ENCODE measurements at regions not wholly inside any gene's neighbourhood (a gene's known extent, or its start where the extent isn't known, plus 50 kb on each side); places are given as distances from the start of the nearest gene placed in this dataset.

DNA sequence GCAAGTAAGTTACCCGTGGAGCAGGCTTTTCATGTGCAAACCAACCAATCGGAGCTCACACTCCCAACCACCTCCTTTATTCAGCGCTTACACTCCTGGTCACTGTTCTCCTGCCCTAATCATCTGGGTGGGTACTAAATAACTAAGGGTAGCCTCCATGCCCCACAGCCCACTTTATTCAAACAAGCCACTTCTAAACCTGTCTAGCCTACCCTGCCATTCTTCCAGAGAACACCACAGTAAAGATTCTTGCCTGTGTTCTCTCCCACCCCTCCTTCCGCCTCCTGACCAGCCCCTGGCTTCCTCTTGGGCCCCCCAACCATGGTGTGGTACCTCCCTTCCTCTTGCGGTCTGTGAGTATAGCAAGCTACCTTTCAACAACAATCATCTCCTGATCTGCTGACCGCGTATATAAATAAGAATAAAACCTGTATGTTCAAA is 581.9 kb downstream of the VRK1 start:
- TF ChIP-seq, protein P1, sequence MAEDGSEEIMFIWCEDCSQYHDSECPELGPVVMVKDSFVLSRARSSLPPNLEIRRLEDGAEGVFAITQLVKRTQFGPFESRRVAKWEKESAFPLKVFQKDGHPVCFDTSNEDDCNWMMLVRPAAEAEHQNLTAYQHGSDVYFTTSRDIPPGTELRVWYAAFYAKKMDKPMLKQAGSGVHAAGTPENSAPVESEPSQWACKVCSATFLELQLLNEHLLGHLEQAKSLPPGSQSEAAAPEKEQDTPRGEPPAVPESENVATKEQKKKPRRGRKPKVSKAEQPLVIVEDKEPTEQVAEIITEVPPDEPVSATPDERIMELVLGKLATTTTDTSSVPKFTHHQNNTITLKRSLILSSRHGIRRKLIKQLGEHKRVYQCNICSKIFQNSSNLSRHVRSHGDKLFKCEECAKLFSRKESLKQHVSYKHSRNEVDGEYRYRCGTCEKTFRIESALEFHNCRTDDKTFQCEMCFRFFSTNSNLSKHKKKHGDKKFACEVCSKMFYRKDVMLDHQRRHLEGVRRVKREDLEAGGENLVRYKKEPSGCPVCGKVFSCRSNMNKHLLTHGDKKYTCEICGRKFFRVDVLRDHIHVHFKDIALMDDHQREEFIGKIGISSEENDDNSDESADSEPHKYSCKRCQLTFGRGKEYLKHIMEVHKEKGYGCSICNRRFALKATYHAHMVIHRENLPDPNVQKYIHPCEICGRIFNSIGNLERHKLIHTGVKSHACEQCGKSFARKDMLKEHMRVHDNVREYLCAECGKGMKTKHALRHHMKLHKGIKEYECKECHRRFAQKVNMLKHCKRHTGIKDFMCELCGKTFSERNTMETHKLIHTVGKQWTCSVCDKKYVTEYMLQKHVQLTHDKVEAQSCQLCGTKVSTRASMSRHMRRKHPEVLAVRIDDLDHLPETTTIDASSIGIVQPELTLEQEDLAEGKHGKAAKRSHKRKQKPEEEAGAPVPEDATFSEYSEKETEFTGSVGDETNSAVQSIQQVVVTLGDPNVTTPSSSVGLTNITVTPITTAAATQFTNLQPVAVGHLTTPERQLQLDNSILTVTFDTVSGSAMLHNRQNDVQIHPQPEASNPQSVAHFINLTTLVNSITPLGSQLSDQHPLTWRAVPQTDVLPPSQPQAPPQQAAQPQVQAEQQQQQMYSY (CRISPR knock-in tag; IDR thresholded peaks at IDR 0.05), result no peak
- TF ChIP-seq NR3C1 (CRISPR knock-in tag; conservative IDR thresholded peaks at IDR 0.05; ENCODE audit: low read depth) (no peak), ZBTB21 (CRISPR knock-in tag; IDR thresholded peaks at IDR 0.05; ENCODE audit: borderline replicate concordance) (no peak), ZNF317 (CRISPR knock-in tag; IDR thresholded peaks at IDR 0.05; ENCODE audit: borderline replicate concordance, low read depth) (no peak)
- TF ChIP-seq, protein P2, sequence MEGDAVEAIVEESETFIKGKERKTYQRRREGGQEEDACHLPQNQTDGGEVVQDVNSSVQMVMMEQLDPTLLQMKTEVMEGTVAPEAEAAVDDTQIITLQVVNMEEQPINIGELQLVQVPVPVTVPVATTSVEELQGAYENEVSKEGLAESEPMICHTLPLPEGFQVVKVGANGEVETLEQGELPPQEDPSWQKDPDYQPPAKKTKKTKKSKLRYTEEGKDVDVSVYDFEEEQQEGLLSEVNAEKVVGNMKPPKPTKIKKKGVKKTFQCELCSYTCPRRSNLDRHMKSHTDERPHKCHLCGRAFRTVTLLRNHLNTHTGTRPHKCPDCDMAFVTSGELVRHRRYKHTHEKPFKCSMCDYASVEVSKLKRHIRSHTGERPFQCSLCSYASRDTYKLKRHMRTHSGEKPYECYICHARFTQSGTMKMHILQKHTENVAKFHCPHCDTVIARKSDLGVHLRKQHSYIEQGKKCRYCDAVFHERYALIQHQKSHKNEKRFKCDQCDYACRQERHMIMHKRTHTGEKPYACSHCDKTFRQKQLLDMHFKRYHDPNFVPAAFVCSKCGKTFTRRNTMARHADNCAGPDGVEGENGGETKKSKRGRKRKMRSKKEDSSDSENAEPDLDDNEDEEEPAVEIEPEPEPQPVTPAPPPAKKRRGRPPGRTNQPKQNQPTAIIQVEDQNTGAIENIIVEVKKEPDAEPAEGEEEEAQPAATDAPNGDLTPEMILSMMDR (IDR thresholded peaks at IDR 0.05), result no peak
- TF ChIP-seq, protein P3, sequence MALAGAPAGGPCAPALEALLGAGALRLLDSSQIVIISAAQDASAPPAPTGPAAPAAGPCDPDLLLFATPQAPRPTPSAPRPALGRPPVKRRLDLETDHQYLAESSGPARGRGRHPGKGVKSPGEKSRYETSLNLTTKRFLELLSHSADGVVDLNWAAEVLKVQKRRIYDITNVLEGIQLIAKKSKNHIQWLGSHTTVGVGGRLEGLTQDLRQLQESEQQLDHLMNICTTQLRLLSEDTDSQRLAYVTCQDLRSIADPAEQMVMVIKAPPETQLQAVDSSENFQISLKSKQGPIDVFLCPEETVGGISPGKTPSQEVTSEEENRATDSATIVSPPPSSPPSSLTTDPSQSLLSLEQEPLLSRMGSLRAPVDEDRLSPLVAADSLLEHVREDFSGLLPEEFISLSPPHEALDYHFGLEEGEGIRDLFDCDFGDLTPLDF (CRISPR knock-in tag; IDR thresholded peaks at IDR 0.05), result no peak
- TF ChIP-seq, protein P4, sequence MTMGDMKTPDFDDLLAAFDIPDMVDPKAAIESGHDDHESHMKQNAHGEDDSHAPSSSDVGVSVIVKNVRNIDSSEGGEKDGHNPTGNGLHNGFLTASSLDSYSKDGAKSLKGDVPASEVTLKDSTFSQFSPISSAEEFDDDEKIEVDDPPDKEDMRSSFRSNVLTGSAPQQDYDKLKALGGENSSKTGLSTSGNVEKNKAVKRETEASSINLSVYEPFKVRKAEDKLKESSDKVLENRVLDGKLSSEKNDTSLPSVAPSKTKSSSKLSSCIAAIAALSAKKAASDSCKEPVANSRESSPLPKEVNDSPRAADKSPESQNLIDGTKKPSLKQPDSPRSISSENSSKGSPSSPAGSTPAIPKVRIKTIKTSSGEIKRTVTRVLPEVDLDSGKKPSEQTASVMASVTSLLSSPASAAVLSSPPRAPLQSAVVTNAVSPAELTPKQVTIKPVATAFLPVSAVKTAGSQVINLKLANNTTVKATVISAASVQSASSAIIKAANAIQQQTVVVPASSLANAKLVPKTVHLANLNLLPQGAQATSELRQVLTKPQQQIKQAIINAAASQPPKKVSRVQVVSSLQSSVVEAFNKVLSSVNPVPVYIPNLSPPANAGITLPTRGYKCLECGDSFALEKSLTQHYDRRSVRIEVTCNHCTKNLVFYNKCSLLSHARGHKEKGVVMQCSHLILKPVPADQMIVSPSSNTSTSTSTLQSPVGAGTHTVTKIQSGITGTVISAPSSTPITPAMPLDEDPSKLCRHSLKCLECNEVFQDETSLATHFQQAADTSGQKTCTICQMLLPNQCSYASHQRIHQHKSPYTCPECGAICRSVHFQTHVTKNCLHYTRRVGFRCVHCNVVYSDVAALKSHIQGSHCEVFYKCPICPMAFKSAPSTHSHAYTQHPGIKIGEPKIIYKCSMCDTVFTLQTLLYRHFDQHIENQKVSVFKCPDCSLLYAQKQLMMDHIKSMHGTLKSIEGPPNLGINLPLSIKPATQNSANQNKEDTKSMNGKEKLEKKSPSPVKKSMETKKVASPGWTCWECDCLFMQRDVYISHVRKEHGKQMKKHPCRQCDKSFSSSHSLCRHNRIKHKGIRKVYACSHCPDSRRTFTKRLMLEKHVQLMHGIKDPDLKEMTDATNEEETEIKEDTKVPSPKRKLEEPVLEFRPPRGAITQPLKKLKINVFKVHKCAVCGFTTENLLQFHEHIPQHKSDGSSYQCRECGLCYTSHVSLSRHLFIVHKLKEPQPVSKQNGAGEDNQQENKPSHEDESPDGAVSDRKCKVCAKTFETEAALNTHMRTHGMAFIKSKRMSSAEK (CRISPR knock-in tag; IDR thresholded peaks at IDR 0.05; ENCODE audit: borderline replicate concordance), result no peak
- TF ChIP-seq, protein P5, sequence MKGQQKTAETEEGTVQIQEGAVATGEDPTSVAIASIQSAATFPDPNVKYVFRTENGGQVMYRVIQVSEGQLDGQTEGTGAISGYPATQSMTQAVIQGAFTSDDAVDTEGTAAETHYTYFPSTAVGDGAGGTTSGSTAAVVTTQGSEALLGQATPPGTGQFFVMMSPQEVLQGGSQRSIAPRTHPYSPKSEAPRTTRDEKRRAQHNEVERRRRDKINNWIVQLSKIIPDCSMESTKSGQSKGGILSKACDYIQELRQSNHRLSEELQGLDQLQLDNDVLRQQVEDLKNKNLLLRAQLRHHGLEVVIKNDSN (CRISPR knock-in tag; IDR thresholded peaks at IDR 0.05), result no peak

Data from WTC11 (cell line).